ENCODE measurements at regions not wholly inside any gene's neighbourhood (a gene's known extent, or its start where the extent isn't known, plus 50 kb on each side); places are given as distances from the start of the nearest gene placed in this dataset.

- intact Hi-C loops (cut with DNase I): no loop called here
Observed at GRCh38 chr1:209387969-209388329, 195.6 kb upstream of the CAMK1G start.

GRCh38 chr1:209388358-209388757, 195.2 kb upstream of the CAMK1G start:
- intact Hi-C loops (cut with DNase I): no loop called here
- H3K27ac ChIP-seq: no peak overlapping the region
- no peaks in the 10 kb centered on the region for H3K36me3 ChIP-seq
- H3K27me3 ChIP-seq: no peaks in the 10 kb centered on the region
- no peak for DNase-seq
- H3K4me3 ChIP-seq: no peak overlapping the region
- no peak for TF ChIP-seq EP300 (IDR thresholded peaks at IDR 0.05)
- TF ChIP-seq CTCF (IDR thresholded peaks at IDR 0.05): no peak
- TF ChIP-seq POLR2A (IDR thresholded peaks at IDR 0.05): no peak
- 79 to 97% (median 96%) methylated on average over 1 of the region's 1 CpG for WGBS, 3 donors
- H3K4me1 ChIP-seq (ENCODE audit: insufficient read depth): no peaks in the 10 kb centered on the region
- H3K9me3 ChIP-seq: no peaks in the 10 kb centered on the region

More at GRCh38 chr1:209387969-209388329, 195.6 kb upstream of the CAMK1G start:
- Histone ChIP-seq H3K9me3 (no peaks in the 10 kb centered on the region), H3K4me1 (ENCODE audit: insufficient read depth) (no peaks in the 10 kb centered on the region), H3K36me3 (no peaks in the 10 kb centered on the region), H3K27me3 (no peaks in the 10 kb centered on the region), H3K4me3 (no peak overlapping the region), H3K27ac (no peak overlapping the region)
- WGBS, 3 donors: 64 to 66% (median 65%) methylated on average over 2 of the region's 2 CpGs
- no peak for DNase-seq
- no peak for TF ChIP-seq EP300 (IDR thresholded peaks at IDR 0.05)
- TF ChIP-seq CTCF (IDR thresholded peaks at IDR 0.05): no peak
- no peak for TF ChIP-seq POLR2A (IDR thresholded peaks at IDR 0.05)

- Histone ChIP-seq H3K9me3 (no peaks in the 10 kb centered on the region), H3K4me3 (no peak overlapping the region), H3K36me3 (no peaks in the 10 kb centered on the region), H3K27me3 (no peaks in the 10 kb centered on the region), H3K4me1 (ENCODE audit: insufficient read depth) (no peaks in the 10 kb centered on the region), H3K27ac (no peak overlapping the region)
- TF ChIP-seq CTCF (IDR thresholded peaks at IDR 0.05) (no peak), EP300 (IDR thresholded peaks at IDR 0.05) (no peak), POLR2A (IDR thresholded peaks at IDR 0.05) (no peak)
- 69 to 73% (median 69%) methylated on average over 1 of the region's 1 CpG for WGBS, 3 donors
- no peak for DNase-seq
- intact Hi-C loops (cut with DNase I): no loop called here
Observed at GRCh38 chr1:209389258-209389657, 194.3 kb upstream of the CAMK1G start.

- H3K27me3 ChIP-seq: no peaks in the 10 kb centered on the region
- H3K9me3 ChIP-seq: no peaks in the 10 kb centered on the region
- intact Hi-C loops (cut with DNase I): no loop called here
- H3K4me3 ChIP-seq: no peak overlapping the region
- DNase-seq: no peak
- no peak overlapping the region for H3K27ac ChIP-seq
- TF ChIP-seq EP300 (IDR thresholded peaks at IDR 0.05) (no peak), POLR2A (IDR thresholded peaks at IDR 0.05) (no peak), CTCF (IDR thresholded peaks at IDR 0.05) (no peak)
- H3K36me3 ChIP-seq: no peaks in the 10 kb centered on the region
- 9 to 47% (median 14%) methylated on average over 1 of the region's 1 CpG for WGBS, 3 donors
- no peaks in the 10 kb centered on the region for H3K4me1 ChIP-seq (ENCODE audit: insufficient read depth)
Observed at GRCh38 chr1:209389975-209390374, 193.5 kb upstream of the CAMK1G start.

- TF ChIP-seq CTCF (IDR thresholded peaks at IDR 0.05): no peak
- no peak for TF ChIP-seq POLR2A (IDR thresholded peaks at IDR 0.05)
- TF ChIP-seq EP300 (IDR thresholded peaks at IDR 0.05): no peak
- no peaks in the 10 kb centered on the region for H3K9me3 ChIP-seq
- no peaks in the 10 kb centered on the region for H3K4me1 ChIP-seq (ENCODE audit: insufficient read depth)
- intact Hi-C loops (cut with DNase I): no loop called here
- no peak overlapping the region for H3K27ac ChIP-seq
- WGBS, 3 donors: 70 to 84% (median 80%) methylated on average over 1 of the region's 1 CpG
- DNase-seq: no peak
- H3K36me3 ChIP-seq: no peaks in the 10 kb centered on the region
- H3K4me3 ChIP-seq: no peak overlapping the region
- no peaks in the 10 kb centered on the region for H3K27me3 ChIP-seq
Observed at GRCh38 chr1:209390764-209391163, 192.8 kb upstream of the CAMK1G start.
